ENCODE measurements at regions not wholly inside any gene's neighbourhood (a gene's known extent, or its start where the extent isn't known, plus 50 kb on each side); places are given as distances from the start of the nearest gene placed in this dataset.
"Not testable (repeated sequence)": the region's sequence is repeated elsewhere in the genome, so short reads cannot be mapped to it uniquely, and the experiment has no call there.

GRCh38 chrX:140065961-140066662 lies 100.8 kb upstream of the CXorf66 start:
- no peak for DNase-seq (ENCODE audit: low read depth)

GRCh38 chrX:140064993-140065392 lies 99.7 kb upstream of the CXorf66 start:
- DNase-seq (ENCODE audit: low read depth), result no peak

DNA sequence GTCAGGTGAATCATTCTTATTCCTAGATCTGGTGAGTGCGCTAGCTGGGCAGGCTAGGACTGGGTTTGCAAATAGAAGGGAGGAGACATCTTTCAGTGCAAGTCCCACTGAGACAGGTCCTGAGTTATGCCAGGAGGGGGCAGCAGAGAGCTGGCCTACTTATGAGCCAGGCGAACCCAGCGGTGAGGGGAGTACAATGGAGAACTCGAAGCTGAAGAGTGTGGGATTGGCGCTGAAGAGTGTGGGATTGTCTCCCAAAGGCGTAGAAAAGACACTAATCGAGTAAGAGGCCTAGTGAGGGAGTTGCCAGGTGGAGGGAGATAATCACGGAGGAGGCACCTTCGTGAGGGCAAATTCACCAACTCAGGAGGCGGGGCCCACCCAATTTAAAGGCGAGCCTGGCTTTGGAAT lies 91.7 kb upstream of the CXorf66 start:
- peak; percentile 48 for DNase-seq (ENCODE audit: low read depth)

- DNase-seq (ENCODE audit: low read depth), result no peak
Observed at GRCh38 chrX:140053846-140054245, 88.5 kb upstream of the CXorf66 start.

DNA sequence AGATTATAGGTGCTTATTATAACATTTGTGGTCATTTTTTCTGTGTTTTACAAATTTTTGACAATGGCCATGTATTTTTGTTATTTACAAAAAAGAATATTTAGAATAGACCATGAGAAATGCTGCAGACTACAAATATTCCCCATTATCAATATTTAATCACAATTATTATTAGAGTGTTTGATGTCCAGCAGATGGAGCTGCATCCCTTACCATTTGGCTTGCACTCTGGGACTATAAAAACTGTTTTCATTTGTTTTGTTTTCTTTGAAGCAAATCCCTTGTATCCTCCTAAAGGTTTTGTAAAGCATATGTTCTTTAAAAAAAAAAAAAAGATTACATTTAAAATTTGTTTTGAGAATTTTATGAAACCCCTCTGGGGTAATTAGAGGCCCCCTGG lies 85.6 kb upstream of the CXorf66 start:
- DNase-seq (ENCODE audit: low read depth), result no peak

GRCh38 chrX:140040386-140040785 lies 75.1 kb upstream of the CXorf66 start:
- no peak for DNase-seq (ENCODE audit: low read depth)

- no peak for DNase-seq (ENCODE audit: low read depth)
Observed at GRCh38 chrX:140038842-140039241, 73.5 kb upstream of the CXorf66 start.

DNA sequence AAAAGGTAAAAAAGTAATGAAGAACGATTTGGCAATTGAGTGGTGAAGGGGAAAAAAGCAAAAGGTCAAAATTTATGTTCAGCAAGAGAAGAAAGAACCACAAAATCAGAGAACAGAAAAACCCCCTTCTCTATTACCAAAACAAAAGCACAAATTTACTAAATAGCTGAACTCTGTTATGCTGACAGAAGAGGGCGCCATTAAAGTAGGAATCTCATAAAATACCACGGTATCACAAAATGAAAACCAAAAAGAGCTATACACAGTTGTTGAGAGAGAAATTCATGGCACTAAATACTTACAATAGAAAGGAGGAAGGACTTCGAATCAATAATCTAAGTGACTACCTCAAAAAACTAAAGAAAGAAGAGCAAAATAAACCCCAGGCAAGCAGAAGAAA lies 69.6 kb upstream of the CXorf66 start:
- DNase-seq (ENCODE audit: low read depth), result no peak

GRCh38 chrX:140022482-140022881 lies 57.2 kb upstream of the CXorf66 start:
- DNase-seq (ENCODE audit: low read depth), result no peak

GRCh38 chrX:140019134-140019533 lies 53.8 kb upstream of the CXorf66 start:
- DNase-seq (ENCODE audit: low read depth), result not testable (repeated sequence)

Measured in stimulated activated CD8-positive, alpha-beta memory T cell treated with anti-CD3 and anti-CD28 coated beads, Interleukin-4, amount 100 ng/mL, for 24 hours (primary cell).